Mammary epithelial cell (primary cell): ENCODE measurements at regions not wholly inside any gene's neighbourhood (a gene's known extent, or its start where the extent isn't known, plus 50 kb on each side); places are given as distances from the start of the nearest gene placed in this dataset.
A peak's percentile ranks its signal among the peaks of the same experiment; 100 is the strongest.

Experiments used
- EZH2 ChIP-seq: IDR thresholded peaks from 2 replicates; pipeline ENCODE4 v1.6.1; 2012; ENCODE audit warnings: low read length, inconsistent platforms, borderline replicate concordance
- TF ChIP-seq, protein P1 (sequence below), 2 donors: IDR thresholded peaks in 1 of 2; conservative IDR thresholded peaks in 1 of 2; 2 replicates each; pipeline ENCODE4 v1.5.1; 2011 to 2012; ENCODE audit warnings: inconsistent platforms in 2 of 2, low read length in 2 of 2, mild to moderate bottlenecking in 2 of 2, control low read depth in 1 of 2, low read depth in 1 of 2; ENCODE audit not compliant: insufficient read depth in 1 of 2; ENCODE audit errors: extremely low read depth in 1 of 2

DNA sequence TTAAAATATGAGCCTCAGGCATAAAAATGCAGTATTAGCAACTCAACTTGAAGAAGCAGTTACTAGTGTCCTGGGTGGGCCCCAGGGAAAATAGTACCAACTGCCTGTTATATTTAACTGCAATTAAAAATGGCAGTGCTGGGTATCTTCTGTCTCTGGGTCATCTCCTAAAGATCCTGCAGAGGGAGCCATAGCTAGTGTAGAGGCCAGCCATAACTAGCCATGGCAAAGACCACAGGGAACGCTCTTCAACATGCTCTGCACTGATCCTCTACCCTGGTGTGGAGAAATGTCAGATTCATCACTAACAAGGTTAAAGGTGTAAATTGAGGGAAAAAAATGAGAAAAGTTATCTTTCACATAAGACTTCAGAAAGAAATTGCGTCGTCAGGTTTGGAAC lies 181.3 kb downstream of the SNRPN start:
- TF ChIP-seq, protein P1, sequence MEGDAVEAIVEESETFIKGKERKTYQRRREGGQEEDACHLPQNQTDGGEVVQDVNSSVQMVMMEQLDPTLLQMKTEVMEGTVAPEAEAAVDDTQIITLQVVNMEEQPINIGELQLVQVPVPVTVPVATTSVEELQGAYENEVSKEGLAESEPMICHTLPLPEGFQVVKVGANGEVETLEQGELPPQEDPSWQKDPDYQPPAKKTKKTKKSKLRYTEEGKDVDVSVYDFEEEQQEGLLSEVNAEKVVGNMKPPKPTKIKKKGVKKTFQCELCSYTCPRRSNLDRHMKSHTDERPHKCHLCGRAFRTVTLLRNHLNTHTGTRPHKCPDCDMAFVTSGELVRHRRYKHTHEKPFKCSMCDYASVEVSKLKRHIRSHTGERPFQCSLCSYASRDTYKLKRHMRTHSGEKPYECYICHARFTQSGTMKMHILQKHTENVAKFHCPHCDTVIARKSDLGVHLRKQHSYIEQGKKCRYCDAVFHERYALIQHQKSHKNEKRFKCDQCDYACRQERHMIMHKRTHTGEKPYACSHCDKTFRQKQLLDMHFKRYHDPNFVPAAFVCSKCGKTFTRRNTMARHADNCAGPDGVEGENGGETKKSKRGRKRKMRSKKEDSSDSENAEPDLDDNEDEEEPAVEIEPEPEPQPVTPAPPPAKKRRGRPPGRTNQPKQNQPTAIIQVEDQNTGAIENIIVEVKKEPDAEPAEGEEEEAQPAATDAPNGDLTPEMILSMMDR (conservative IDR thresholded peaks at IDR 0.05 in 1 of 2, IDR thresholded peaks at IDR 0.05 in 1 of 2; ENCODE audit: extremely low read depth in 1 of 2, insufficient read depth in 1 of 2, low read depth in 1 of 2, low read length in 2 of 2), result peak in 1 of 2 donors; percentile 35
- no peak for TF ChIP-seq EZH2
